ENCODE measurements at regions not wholly inside any gene's neighbourhood (a gene's known extent, or its start where the extent isn't known, plus 50 kb on each side); places are given as distances from the start of the nearest gene placed in this dataset.

DNA sequence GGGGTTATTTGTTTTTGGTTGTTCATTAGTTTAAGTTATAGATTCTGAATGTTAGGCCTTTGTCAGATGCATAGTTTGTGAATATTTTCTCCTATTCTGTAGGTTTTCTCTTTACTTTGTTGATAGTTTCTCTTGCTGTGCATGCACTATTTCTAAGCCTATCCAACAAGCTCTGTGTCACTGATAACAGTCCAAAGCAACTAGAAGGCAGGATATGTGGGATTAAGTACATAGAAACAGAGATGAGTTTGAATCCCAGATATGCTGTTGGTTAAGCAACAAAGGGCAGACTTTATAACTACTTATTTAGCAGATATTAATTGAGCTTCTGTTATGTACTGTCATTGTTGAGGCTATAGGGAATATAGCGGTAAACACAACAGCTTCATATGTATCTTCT lies 390.4 kb downstream of the INSC start:
- H3K27ac ChIP-seq = no peak overlapping the region

GRCh38 chr11:15507592-15507991 lies 392.9 kb downstream of the INSC start:
- H3K27ac ChIP-seq = peak overlapping the region; percentile 66
- WGBS (ENCODE audit: low lambda C conversion rate, missing lambda C conversion rate) = 47% methylated on average over 6 of the region's 6 CpGs
- peak overlapping the region; percentile 25 for H3K4me2 ChIP-seq
- peak; percentile 80 for DNase-seq (ENCODE audit: low spot score)
- H3K79me2 ChIP-seq = no peaks in the 10 kb centered on the region
- no peak overlapping the region for H3K4me3 ChIP-seq
- no peak for TF ChIP-seq CTCF (IDR thresholded peaks at IDR 0.05; ENCODE audit: poor library complexity)
- TF ChIP-seq EZH2 (IDR thresholded peaks at IDR 0.05; ENCODE audit: borderline replicate concordance) = no peak
- TF ChIP-seq EZH2phosphoT487 (IDR thresholded peaks at IDR 0.05; ENCODE audit: low read depth, severe bottlenecking, unreplicated experiment) = no peak
- no peaks in the 10 kb centered on the region for H3K27me3 ChIP-seq
- no peaks in the 10 kb centered on the region for H4K20me1 ChIP-seq (ENCODE audit: insufficient read depth, poor library complexity, severe bottlenecking)
- H3K9me2 ChIP-seq (replicated peaks; ENCODE audit: insufficient read depth) = no peaks in the 10 kb centered on the region
- no peaks in the 10 kb centered on the region for H3K36me3 ChIP-seq (replicated peaks; ENCODE audit: insufficient read depth, low read depth)
- no peak overlapping the region for H2AFZ ChIP-seq
- H3K9me3 ChIP-seq (ENCODE audit: low read depth) = no peaks in the 10 kb centered on the region
- H3K4me1 ChIP-seq (ENCODE audit: insufficient read depth) = no peaks in the 10 kb centered on the region

More for the DNA sequence above, 390.4 kb downstream of the INSC start:
- TF ChIP-seq EZH2phosphoT487 (IDR thresholded peaks at IDR 0.05; ENCODE audit: low read depth, severe bottlenecking, unreplicated experiment) (no peak), EZH2 (IDR thresholded peaks at IDR 0.05; ENCODE audit: borderline replicate concordance) (no peak), CTCF (IDR thresholded peaks at IDR 0.05; ENCODE audit: poor library complexity) (no peak)
- no peaks in the 10 kb centered on the region for H3K79me2 ChIP-seq
- no peaks in the 10 kb centered on the region for H3K27me3 ChIP-seq
- no peaks in the 10 kb centered on the region for H3K9me2 ChIP-seq (replicated peaks; ENCODE audit: insufficient read depth)
- H4K20me1 ChIP-seq (ENCODE audit: insufficient read depth, poor library complexity, severe bottlenecking) = no peaks in the 10 kb centered on the region
- no peaks in the 10 kb centered on the region for H3K4me1 ChIP-seq (ENCODE audit: insufficient read depth)
- H3K4me3 ChIP-seq = no peak overlapping the region
- H2AFZ ChIP-seq = no peak overlapping the region
- 100% methylated on average over 1 of the region's 1 CpG for WGBS (ENCODE audit: low lambda C conversion rate, missing lambda C conversion rate)
- DNase-seq (ENCODE audit: low spot score) = no peak
- H3K36me3 ChIP-seq (replicated peaks; ENCODE audit: insufficient read depth, low read depth) = no peaks in the 10 kb centered on the region
- H3K9me3 ChIP-seq (ENCODE audit: low read depth) = no peaks in the 10 kb centered on the region
- H3K4me2 ChIP-seq = no peak overlapping the region

- no peaks in the 10 kb centered on the region for H3K9me2 ChIP-seq (replicated peaks; ENCODE audit: insufficient read depth)
- H3K36me3 ChIP-seq (replicated peaks; ENCODE audit: insufficient read depth, low read depth) = no peaks in the 10 kb centered on the region
- H3K9me3 ChIP-seq (ENCODE audit: low read depth) = no peaks in the 10 kb centered on the region
- 100% methylated on average over 2 of the region's 2 CpGs for WGBS (ENCODE audit: low lambda C conversion rate, missing lambda C conversion rate)
- no peak for DNase-seq (ENCODE audit: low spot score)
- TF ChIP-seq EZH2 (IDR thresholded peaks at IDR 0.05; ENCODE audit: borderline replicate concordance) (no peak), EZH2phosphoT487 (IDR thresholded peaks at IDR 0.05; ENCODE audit: low read depth, severe bottlenecking, unreplicated experiment) (no peak), CTCF (IDR thresholded peaks at IDR 0.05; ENCODE audit: poor library complexity) (no peak)
- H3K79me2 ChIP-seq = no peaks in the 10 kb centered on the region
- H3K27me3 ChIP-seq = no peaks in the 10 kb centered on the region
- H3K27ac ChIP-seq = no peak overlapping the region
- no peak overlapping the region for H3K4me3 ChIP-seq
- no peaks in the 10 kb centered on the region for H3K4me1 ChIP-seq (ENCODE audit: insufficient read depth)
- H3K4me2 ChIP-seq = no peak overlapping the region
- no peak overlapping the region for H2AFZ ChIP-seq
- H4K20me1 ChIP-seq (ENCODE audit: insufficient read depth, poor library complexity, severe bottlenecking) = no peaks in the 10 kb centered on the region
These were observed 394.4 kb downstream of the INSC start for GRCh38 chr11:15509082-15509481.
